ENCODE measurements at regions not wholly inside any gene's neighbourhood (a gene's known extent, or its start where the extent isn't known, plus 50 kb on each side); places are given as distances from the start of the nearest gene placed in this dataset.

- TF ChIP-seq CTCF (conservative IDR thresholded peaks at IDR 0.05; ENCODE audit: low read depth, low read length) (no peak), EZH2 (IDR thresholded peaks at IDR 0.05; ENCODE audit: borderline replicate concordance, low read depth, low read length, poor library complexity, severe bottlenecking) (no peak)
Observed at GRCh38 chr15:94791008-94791407, 559.6 kb downstream of the MCTP2 start.
